Upper lobe of left lung (tissue), 4 donors: ENCODE measurements at regions not wholly inside any gene's neighbourhood (a gene's known extent, or its start where the extent isn't known, plus 50 kb on each side); places are given as distances from the start of the nearest gene placed in this dataset.

ENCODE experiments used
- POLR2A ChIP-seq, 4 donors: fragments of 450-650 bp; IDR thresholded peaks; one replicate each; pipeline ENCODE4 v1.5.1; 2016 to 2017; ENCODE audit warnings: antibody characterized with exemption in 4 of 4, mild to moderate bottlenecking in 2 of 4
- TF ChIP-seq, protein P1 (sequence below), 6 experiments: fragments of 450-650 bp in 4 of 6; fragments of 200-600 bp in 2 of 6; sonication (generic) in 2 of 6; IDR thresholded peaks; one replicate each; pipeline ENCODE4 v1.5.1; 2016 to 2019; ENCODE audit warnings: antibody characterized with exemption in 6 of 6

GRCh38 chr9:27933210-27934025, 360.1 kb upstream of the C9orf72 start:
- TF ChIP-seq, protein P1, sequence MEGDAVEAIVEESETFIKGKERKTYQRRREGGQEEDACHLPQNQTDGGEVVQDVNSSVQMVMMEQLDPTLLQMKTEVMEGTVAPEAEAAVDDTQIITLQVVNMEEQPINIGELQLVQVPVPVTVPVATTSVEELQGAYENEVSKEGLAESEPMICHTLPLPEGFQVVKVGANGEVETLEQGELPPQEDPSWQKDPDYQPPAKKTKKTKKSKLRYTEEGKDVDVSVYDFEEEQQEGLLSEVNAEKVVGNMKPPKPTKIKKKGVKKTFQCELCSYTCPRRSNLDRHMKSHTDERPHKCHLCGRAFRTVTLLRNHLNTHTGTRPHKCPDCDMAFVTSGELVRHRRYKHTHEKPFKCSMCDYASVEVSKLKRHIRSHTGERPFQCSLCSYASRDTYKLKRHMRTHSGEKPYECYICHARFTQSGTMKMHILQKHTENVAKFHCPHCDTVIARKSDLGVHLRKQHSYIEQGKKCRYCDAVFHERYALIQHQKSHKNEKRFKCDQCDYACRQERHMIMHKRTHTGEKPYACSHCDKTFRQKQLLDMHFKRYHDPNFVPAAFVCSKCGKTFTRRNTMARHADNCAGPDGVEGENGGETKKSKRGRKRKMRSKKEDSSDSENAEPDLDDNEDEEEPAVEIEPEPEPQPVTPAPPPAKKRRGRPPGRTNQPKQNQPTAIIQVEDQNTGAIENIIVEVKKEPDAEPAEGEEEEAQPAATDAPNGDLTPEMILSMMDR (IDR thresholded peaks at IDR 0.05): no peak
- no peak for TF ChIP-seq POLR2A (IDR thresholded peaks at IDR 0.05)
